OCI-LY1 (cell line): ENCODE measurements at regions not wholly inside any gene's neighbourhood (a gene's known extent, or its start where the extent isn't known, plus 50 kb on each side); places are given as distances from the start of the nearest gene placed in this dataset.

Source experiments
- CTCF ChIP-seq: fragments of 200-600 bp; sonication (generic), shearing (Covaris generic); IDR thresholded peaks from 2 replicates; pipeline ENCODE4 v1.5.1; 2017; ENCODE audit warnings: mild to moderate bottlenecking, antibody characterized with exemption, low read length, moderate library complexity, mixed read lengths
- EZH2 ChIP-seq: fragments of 200-600 bp; sonication (generic), shearing (Covaris generic); IDR thresholded peaks from 2 replicates; pipeline ENCODE4 v1.8.0; 2017; ENCODE audit warnings: borderline replicate concordance, mixed run types, mild to moderate bottlenecking, antibody characterized with exemption, low read length, moderate library complexity, mixed read lengths

- no peak for TF ChIP-seq CTCF
- no peak for TF ChIP-seq EZH2
Measured at GRCh38 chr14:43877351-43877960, 629.6 kb downstream of the FSCB start.
